Prostate gland (tissue), 2 donors: ENCODE measurements at regions not wholly inside any gene's neighbourhood (a gene's known extent, or its start where the extent isn't known, plus 50 kb on each side); places are given as distances from the start of the nearest gene placed in this dataset.
"Not testable (repeated sequence)": the region's sequence is repeated elsewhere in the genome, so short reads cannot be mapped to it uniquely, and the experiment has no call there.

Experiments used
- DNase-seq: peaks from one replicate; pipeline ENCODE4 v3.0.0-alpha.2; 2019; ENCODE audit warnings: low spot score
- H3K27ac ChIP-seq, 2 donors: fragments of 200-600 bp; sonication (generic); 2 replicates each; pipeline ENCODE4 v1.5.1; 2017 to 2019
- H3K27me3 ChIP-seq: fragments of 200-600 bp; sonication (generic); replicated peaks from 2 replicates; pipeline ENCODE4 v1.5.1; 2019; ENCODE audit not compliant: insufficient read depth
- H3K36me3 ChIP-seq, 2 donors: fragments of 200-600 bp; sonication (generic); 1 replicate in 1 of 2; 2 replicates in 1 of 2; pipeline versions ENCODE4 v1.5.1 to v1.8.1; 2017 to 2019
- H3K4me1 ChIP-seq: fragments of 200-600 bp; sonication (generic); replicated peaks from 2 replicates; pipeline ENCODE4 v1.5.1; 2019
- H3K4me3 ChIP-seq, 2 donors: fragments of 200-600 bp; sonication (generic); 2 replicates each; pipeline ENCODE4 v1.5.1; 2017 to 2019
- H3K9me3 ChIP-seq: fragments of 200-600 bp; sonication (generic); 2 replicates; pipeline ENCODE4 v1.5.1; 2017
- POLR2A ChIP-seq: fragments of 450-650 bp; IDR thresholded peaks from one replicate; pipeline ENCODE4 v1.6.1; 2016; ENCODE audit warnings: antibody characterized with exemption, mild to moderate bottlenecking
- POLR2AphosphoS5 ChIP-seq: sonication (generic); formaldehyde crosslinking; IDR thresholded peaks from one replicate; pipeline ENCODE4 v1.6.1; 2017; ENCODE audit warnings: antibody characterized with exemption
- WGBS: methylation state at CpG from one replicate; pipeline ENCODE4 v1.1.5; 2018; 5-methylcytosine and 5-hydroxymethylcytosine counted together
- intact Hi-C: fragments of 100-400 bp; cut with DNase I; formaldehyde crosslinking; loops from one replicate; pipeline ENCODE4 v1.14.2; 2022
- TF ChIP-seq, protein P1 (sequence below), 4 experiments: fragments of 200-600 bp in 2 of 4; fragments of 450-650 bp in 2 of 4; sonication (generic) in 2 of 4; IDR thresholded peaks; 1 replicate in 3 of 4; 2 replicates in 1 of 4; pipeline ENCODE4 v1.5.1; 2016 to 2019; ENCODE audit warnings: antibody characterized with exemption in 4 of 4, mild to moderate bottlenecking in 2 of 4, moderate library complexity in 2 of 4

DNA sequence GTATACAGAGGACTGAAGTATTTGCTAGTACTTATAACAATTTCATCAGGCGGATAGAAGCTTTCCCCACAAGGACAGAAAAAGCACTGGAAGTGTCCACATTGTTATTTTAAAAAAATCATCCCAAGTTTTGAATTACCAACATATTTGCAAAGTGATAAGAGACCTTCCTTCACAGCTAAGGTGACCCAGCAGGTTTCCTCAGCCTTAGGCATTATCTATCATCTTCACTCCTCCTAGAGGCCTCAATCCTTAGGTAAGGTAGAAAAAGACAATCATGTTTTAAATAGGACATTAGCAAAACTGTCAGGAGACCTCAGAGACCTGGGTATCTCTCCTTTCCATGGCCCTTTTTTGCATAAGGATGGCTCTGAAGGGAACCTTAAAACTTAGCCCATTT is 72.5 kb upstream of the CHD6 start:
- DNase-seq, result no peak
- Histone ChIP-seq H3K4me3 (no peak overlapping the region), H3K4me1 (no peaks in the 10 kb centered on the region), H3K9me3 (no peaks in the 10 kb centered on the region), H3K36me3 (no peaks in the 10 kb centered on the region), H3K27ac (no peak overlapping the region), H3K27me3 (no peaks in the 10 kb centered on the region)
- 100% methylated on average over 1 of the region's 1 CpG for WGBS
- intact Hi-C loops, result no loop called here
- TF ChIP-seq, protein P1, sequence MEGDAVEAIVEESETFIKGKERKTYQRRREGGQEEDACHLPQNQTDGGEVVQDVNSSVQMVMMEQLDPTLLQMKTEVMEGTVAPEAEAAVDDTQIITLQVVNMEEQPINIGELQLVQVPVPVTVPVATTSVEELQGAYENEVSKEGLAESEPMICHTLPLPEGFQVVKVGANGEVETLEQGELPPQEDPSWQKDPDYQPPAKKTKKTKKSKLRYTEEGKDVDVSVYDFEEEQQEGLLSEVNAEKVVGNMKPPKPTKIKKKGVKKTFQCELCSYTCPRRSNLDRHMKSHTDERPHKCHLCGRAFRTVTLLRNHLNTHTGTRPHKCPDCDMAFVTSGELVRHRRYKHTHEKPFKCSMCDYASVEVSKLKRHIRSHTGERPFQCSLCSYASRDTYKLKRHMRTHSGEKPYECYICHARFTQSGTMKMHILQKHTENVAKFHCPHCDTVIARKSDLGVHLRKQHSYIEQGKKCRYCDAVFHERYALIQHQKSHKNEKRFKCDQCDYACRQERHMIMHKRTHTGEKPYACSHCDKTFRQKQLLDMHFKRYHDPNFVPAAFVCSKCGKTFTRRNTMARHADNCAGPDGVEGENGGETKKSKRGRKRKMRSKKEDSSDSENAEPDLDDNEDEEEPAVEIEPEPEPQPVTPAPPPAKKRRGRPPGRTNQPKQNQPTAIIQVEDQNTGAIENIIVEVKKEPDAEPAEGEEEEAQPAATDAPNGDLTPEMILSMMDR (IDR thresholded peaks at IDR 0.05), result no peak
- no peak for TF ChIP-seq POLR2A
- no peak for TF ChIP-seq POLR2AphosphoS5

DNA sequence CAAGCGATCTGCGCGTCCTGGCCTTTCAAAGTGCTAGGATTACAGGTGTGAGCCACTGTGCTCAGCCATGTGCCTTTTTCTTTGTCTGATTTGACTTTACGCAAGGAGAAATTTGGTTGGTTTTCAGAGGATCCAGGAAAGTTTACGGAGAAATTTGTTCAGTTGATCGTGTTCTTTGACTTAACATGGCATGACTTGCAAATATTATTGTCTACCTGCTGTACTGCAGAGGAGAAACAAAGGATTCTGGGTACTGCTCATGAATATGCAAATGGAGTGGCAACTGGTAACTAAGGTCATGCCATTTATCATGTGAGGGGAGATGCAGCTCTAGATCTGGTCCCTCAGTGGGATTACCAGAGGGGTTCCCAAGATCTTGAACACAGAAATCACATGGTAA is 68.8 kb upstream of the CHD6 start:
- Histone ChIP-seq H3K27me3 (no peaks in the 10 kb centered on the region), H3K4me3 (no peak overlapping the region), H3K4me1 (no peaks in the 10 kb centered on the region), H3K9me3 (no peaks in the 10 kb centered on the region), H3K36me3 (no peaks in the 10 kb centered on the region), H3K27ac (no peak overlapping the region)
- DNase-seq, result no peak
- TF ChIP-seq, protein P1 (IDR thresholded peaks at IDR 0.05), result no peak
- TF ChIP-seq POLR2A (no peak), POLR2AphosphoS5 (no peak)
- 93% methylated on average over 6 of the region's 6 CpGs for WGBS
- intact Hi-C loops, result no loop called here

DNA sequence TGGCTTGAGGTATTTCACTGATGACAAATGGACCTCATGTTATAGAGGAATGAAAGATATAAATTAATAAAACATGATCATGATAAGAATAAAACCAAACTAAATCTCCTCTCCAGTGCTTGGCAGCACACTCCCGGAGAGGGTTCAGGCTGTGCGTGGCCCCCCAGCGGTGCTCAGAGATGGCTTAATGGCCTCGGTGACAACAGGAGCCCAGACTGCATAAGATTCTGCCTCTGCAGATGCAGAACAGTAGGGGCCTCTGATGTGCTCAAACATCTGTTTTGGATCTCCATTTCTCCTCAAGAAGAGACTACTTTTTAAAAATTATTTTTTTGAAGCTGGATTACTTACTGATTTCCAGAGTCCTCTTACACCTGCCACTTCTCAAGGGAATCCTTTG is 67.0 kb upstream of the CHD6 start:
- H3K4me1 ChIP-seq, DNase-seq, intact Hi-C loops, H3K27ac ChIP-seq, H3K9me3 ChIP-seq, H3K27me3 ChIP-seq, H3K4me3 ChIP-seq, H3K36me3 ChIP-seq: not testable (repeated sequence)
- WGBS, result 52% methylated on average over 4 of the region's 4 CpGs

DNA sequence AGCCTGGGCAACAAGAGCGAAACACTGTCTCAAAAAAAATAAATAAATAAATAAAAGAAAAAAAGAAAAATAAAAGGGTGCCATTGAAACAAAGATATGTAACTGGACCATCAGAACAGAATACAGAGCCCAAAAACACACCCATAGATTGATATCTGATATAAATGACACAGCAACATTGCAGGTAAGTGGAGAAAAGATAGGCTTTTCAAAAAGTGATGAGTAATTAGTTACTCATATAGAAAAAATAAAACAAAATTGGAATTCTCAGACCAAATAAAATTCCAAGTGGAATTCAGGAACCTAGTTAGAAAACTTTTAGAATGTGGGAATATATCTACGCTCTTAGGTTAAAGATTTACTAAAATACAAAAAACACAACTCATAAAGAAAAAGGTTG is 60.6 kb upstream of the CHD6 start:
- no peaks in the 10 kb centered on the region for H3K36me3 ChIP-seq
- intact Hi-C loops, result no loop called here
- TF ChIP-seq POLR2A (no peak), POLR2AphosphoS5 (no peak)
- TF ChIP-seq, protein P1 (IDR thresholded peaks at IDR 0.05), result no peak
- H3K9me3 ChIP-seq, result no peaks in the 10 kb centered on the region
- no peaks in the 10 kb centered on the region for H3K27me3 ChIP-seq
- WGBS, result 93% methylated on average over 2 of the region's 2 CpGs
- no peak overlapping the region for H3K4me3 ChIP-seq
- no peak overlapping the region for H3K27ac ChIP-seq
- no peaks in the 10 kb centered on the region for H3K4me1 ChIP-seq
- no peak for DNase-seq

DNA sequence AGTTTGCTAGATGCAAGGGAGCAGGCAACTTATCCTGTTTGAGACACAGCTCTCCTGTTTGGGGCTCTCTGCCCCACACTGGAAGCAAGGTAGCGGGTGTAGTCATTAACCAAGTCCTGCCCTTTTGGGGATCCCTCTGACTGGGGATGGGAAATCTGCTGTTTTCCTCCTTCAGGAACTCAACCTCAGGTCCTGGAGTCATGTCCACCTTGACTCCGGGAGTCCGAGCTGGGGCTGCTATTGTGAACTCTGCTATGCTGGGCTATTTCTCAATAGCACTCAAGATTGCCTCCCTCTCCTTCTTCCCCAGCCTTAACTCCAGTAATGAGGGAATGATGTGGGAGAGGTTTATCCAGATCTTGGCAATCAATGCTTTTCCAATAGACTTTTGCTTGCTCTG is 54.1 kb upstream of the CHD6 start:
- Histone ChIP-seq H3K27ac (no peak overlapping the region), H3K4me3 (no peak overlapping the region), H3K27me3 (no peaks in the 10 kb centered on the region), H3K4me1 (no peaks in the 10 kb centered on the region), H3K36me3 (no peaks in the 10 kb centered on the region), H3K9me3 (no peaks in the 10 kb centered on the region)
- DNase-seq, result no peak
- TF ChIP-seq POLR2A, result no peak
- TF ChIP-seq POLR2AphosphoS5, result no peak
- TF ChIP-seq, protein P1 (IDR thresholded peaks at IDR 0.05), result no peak
- WGBS, result 100% methylated on average over 3 of the region's 3 CpGs
- intact Hi-C loops, result no loop called here

DNA sequence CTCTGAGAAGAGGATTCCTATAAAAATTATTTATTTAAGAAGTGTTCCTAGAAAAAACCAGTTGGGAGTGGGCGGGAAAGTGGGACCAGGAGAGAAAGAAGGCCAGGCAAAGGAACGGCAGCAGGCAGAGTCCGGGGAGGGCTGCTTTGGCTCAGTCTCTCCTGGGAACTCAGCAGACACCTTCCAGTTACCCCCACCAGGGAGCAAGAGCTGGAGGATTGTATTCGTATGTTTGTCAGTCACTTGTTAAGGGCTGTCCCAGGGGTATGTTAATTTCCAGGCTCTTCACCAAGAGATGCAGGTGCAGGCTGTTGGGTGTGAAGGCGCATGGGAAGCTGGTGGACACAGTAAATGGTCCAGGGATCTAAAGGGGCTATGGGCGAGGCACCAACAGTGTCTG is 53.0 kb upstream of the CHD6 start:
- Histone ChIP-seq H3K9me3 (no peaks in the 10 kb centered on the region), H3K27me3 (no peaks in the 10 kb centered on the region), H3K4me1 (no peaks in the 10 kb centered on the region), H3K27ac (no peak overlapping the region), H3K36me3 (no peaks in the 10 kb centered on the region), H3K4me3 (no peak overlapping the region)
- no peak for DNase-seq
- WGBS, result 72% methylated on average over 6 of the region's 6 CpGs
- TF ChIP-seq POLR2A (no peak), POLR2AphosphoS5 (no peak)
- TF ChIP-seq, protein P1 (IDR thresholded peaks at IDR 0.05), result no peak
- intact Hi-C loops, result no loop called here
